ENCODE measurements at regions not wholly inside any gene's neighbourhood (a gene's known extent, or its start where the extent isn't known, plus 50 kb on each side); places are given as distances from the start of the nearest gene placed in this dataset.

GRCh38 chr3:112751061-112751460, 95.6 kb downstream of the CD200R1L start:
- no peak overlapping the region for H2AFZ ChIP-seq (ENCODE audit: low read depth, low read length)
- peaks cover 12% of the 10 kb centered on the region for H3K4me1 Mint-ChIP-seq (ENCODE audit: low read depth, unreplicated experiment)
- no peaks in the 10 kb centered on the region for H3K36me3 Mint-ChIP-seq (ENCODE audit: low read depth, unreplicated experiment)
- H3K36me3 ChIP-seq (ENCODE audit: insufficient read depth, low read length), result no peaks in the 10 kb centered on the region
- no peaks in the 10 kb centered on the region for H3K27me3 ChIP-seq (ENCODE audit: insufficient read depth, low read length)
- H3K4me3 ChIP-seq (ENCODE audit: insufficient read depth, low read depth, low read length), result no peak overlapping the region
- H3K4me2 ChIP-seq (ENCODE audit: low read length), result no peak overlapping the region
- peaks cover 8% of the 10 kb centered on the region for H3K4me1 ChIP-seq (ENCODE audit: insufficient read depth, low read length)
- DNase-seq (ENCODE audit: low read depth) (no peak), FAIRE-seq (no peak)
- no peak overlapping the region for H3K27ac ChIP-seq (ENCODE audit: low read depth, low read length)
- TF ChIP-seq EZH2 (IDR thresholded peaks at IDR 0.05; ENCODE audit: insufficient read depth, low read length), result no peak
- TF ChIP-seq CTCF (IDR thresholded peaks at IDR 0.05; ENCODE audit: insufficient read depth, low read depth, low read length), result no peak
- no peak overlapping the region for H3K27ac Mint-ChIP-seq (ENCODE audit: unreplicated experiment)
- H3K79me2 ChIP-seq (ENCODE audit: insufficient read depth, low read length), result no peaks in the 10 kb centered on the region
- H3K4me3 Mint-ChIP-seq (ENCODE audit: unreplicated experiment), result no peak overlapping the region
- H3K9me3 Mint-ChIP-seq (ENCODE audit: unreplicated experiment), result peaks cover 5% of the 10 kb centered on the region
- no peaks in the 10 kb centered on the region for H3K9me3 ChIP-seq (ENCODE audit: insufficient read depth, low read depth, low read length)
- no peaks in the 10 kb centered on the region for H4K20me1 ChIP-seq (ENCODE audit: insufficient read depth, low read length)
- no peaks in the 10 kb centered on the region for H3K27me3 Mint-ChIP-seq (ENCODE audit: low read depth, unreplicated experiment)
- H3K9ac ChIP-seq (ENCODE audit: low read length), result no peak overlapping the region

GRCh38 chr3:112747624-112748023, 99.0 kb downstream of the CD200R1L start:
- H3K4me1 ChIP-seq (ENCODE audit: insufficient read depth, low read length), result peaks cover 8% of the 10 kb centered on the region
- H4K20me1 ChIP-seq (ENCODE audit: insufficient read depth, low read length), result no peaks in the 10 kb centered on the region
- peaks cover 12% of the 10 kb centered on the region for H3K4me1 Mint-ChIP-seq (ENCODE audit: low read depth, unreplicated experiment)
- no peak overlapping the region for H3K4me3 ChIP-seq (ENCODE audit: insufficient read depth, low read depth, low read length)
- no peak overlapping the region for H3K27ac Mint-ChIP-seq (ENCODE audit: unreplicated experiment)
- H3K4me3 Mint-ChIP-seq (ENCODE audit: unreplicated experiment), result no peak overlapping the region
- DNase-seq (ENCODE audit: low read depth) (peak; percentile 29), FAIRE-seq (no peak)
- TF ChIP-seq EZH2 (IDR thresholded peaks at IDR 0.05; ENCODE audit: insufficient read depth, low read length) (no peak), CTCF (IDR thresholded peaks at IDR 0.05; ENCODE audit: insufficient read depth, low read depth, low read length) (no peak)
- H3K36me3 Mint-ChIP-seq (ENCODE audit: low read depth, unreplicated experiment), result no peaks in the 10 kb centered on the region
- H2AFZ ChIP-seq (ENCODE audit: low read depth, low read length), result no peak overlapping the region
- no peaks in the 10 kb centered on the region for H3K27me3 ChIP-seq (ENCODE audit: insufficient read depth, low read length)
- no peaks in the 10 kb centered on the region for H3K36me3 ChIP-seq (ENCODE audit: insufficient read depth, low read length)
- no peak overlapping the region for H3K9ac ChIP-seq (ENCODE audit: low read length)
- H3K27ac ChIP-seq (ENCODE audit: low read depth, low read length), result no peak overlapping the region
- no peak overlapping the region for H3K4me2 ChIP-seq (ENCODE audit: low read length)
- peaks cover 5% of the 10 kb centered on the region for H3K9me3 Mint-ChIP-seq (ENCODE audit: unreplicated experiment)
- no peaks in the 10 kb centered on the region for H3K9me3 ChIP-seq (ENCODE audit: insufficient read depth, low read depth, low read length)
- H3K27me3 Mint-ChIP-seq (ENCODE audit: low read depth, unreplicated experiment), result no peaks in the 10 kb centered on the region
- no peaks in the 10 kb centered on the region for H3K79me2 ChIP-seq (ENCODE audit: insufficient read depth, low read length)

- H3K27ac Mint-ChIP-seq (ENCODE audit: unreplicated experiment), result no peak overlapping the region
- no peak for TF ChIP-seq CTCF (IDR thresholded peaks at IDR 0.05; ENCODE audit: insufficient read depth, low read depth, low read length)
- no peak for TF ChIP-seq EZH2 (IDR thresholded peaks at IDR 0.05; ENCODE audit: insufficient read depth, low read length)
- no peaks in the 10 kb centered on the region for H3K36me3 Mint-ChIP-seq (ENCODE audit: low read depth, unreplicated experiment)
- H3K4me3 ChIP-seq (ENCODE audit: insufficient read depth, low read depth, low read length), result no peak overlapping the region
- H2AFZ ChIP-seq (ENCODE audit: low read depth, low read length), result no peak overlapping the region
- no peaks in the 10 kb centered on the region for H3K27me3 ChIP-seq (ENCODE audit: insufficient read depth, low read length)
- H3K9ac ChIP-seq (ENCODE audit: low read length), result no peak overlapping the region
- H3K4me1 ChIP-seq (ENCODE audit: insufficient read depth, low read length), result peaks cover 6% of the 10 kb centered on the region
- no peaks in the 10 kb centered on the region for H3K9me3 ChIP-seq (ENCODE audit: insufficient read depth, low read depth, low read length)
- H4K20me1 ChIP-seq (ENCODE audit: insufficient read depth, low read length), result no peaks in the 10 kb centered on the region
- FAIRE-seq, result peak; percentile 13
- H3K4me2 ChIP-seq (ENCODE audit: low read length), result peak overlapping the region; percentile 21
- H3K27me3 Mint-ChIP-seq (ENCODE audit: low read depth, unreplicated experiment), result no peaks in the 10 kb centered on the region
- no peaks in the 10 kb centered on the region for H3K79me2 ChIP-seq (ENCODE audit: insufficient read depth, low read length)
- peaks cover 12% of the 10 kb centered on the region for H3K4me1 Mint-ChIP-seq (ENCODE audit: low read depth, unreplicated experiment)
- DNase-seq (ENCODE audit: low read depth), result peak; percentile 92
- no peak overlapping the region for H3K4me3 Mint-ChIP-seq (ENCODE audit: unreplicated experiment)
- H3K27ac ChIP-seq (ENCODE audit: low read depth, low read length), result peak overlapping the region; percentile 48
- H3K9me3 Mint-ChIP-seq (ENCODE audit: unreplicated experiment), result peaks cover 2% of the 10 kb centered on the region
- H3K36me3 ChIP-seq (ENCODE audit: insufficient read depth, low read length), result no peaks in the 10 kb centered on the region
Measured at GRCh38 chr3:112746675-112747280, 99.9 kb downstream of the CD200R1L start.
